BE2C (cell line): ENCODE measurements at regions not wholly inside any gene's neighbourhood (a gene's known extent, or its start where the extent isn't known, plus 50 kb on each side); places are given as distances from the start of the nearest gene placed in this dataset.

ENCODE experiments used
- DNase-seq: peaks from one replicate; pipeline ENCODE4 v3.0.0-alpha.2; 2020
- H3K27me3 ChIP-seq: fragments of 250-450 bp; sonication (Bioruptor Pico); 2 replicates; pipeline ENCODE4 v1.5.1; 2020; ENCODE audit warnings: mild to moderate bottlenecking
- H3K36me3 ChIP-seq: fragments of 250-450 bp; sonication (Bioruptor Pico); 2 replicates; pipeline ENCODE4 v1.5.1; 2020; ENCODE audit warnings: mild to moderate bottlenecking
- H3K4me1 ChIP-seq: fragments of 250-450 bp; sonication (Bioruptor Pico); 2 replicates; pipeline ENCODE4 v1.5.1; 2020
- H3K4me3 ChIP-seq: 2 replicates; pipeline ENCODE4 v1.5.1; 2011; ENCODE audit warnings: low read depth, low read length
- H3K9me3 ChIP-seq: fragments of 250-450 bp; sonication (Bioruptor Pico); 2 replicates; pipeline ENCODE4 v1.5.1; 2020
- TF ChIP-seq, protein P1 (sequence below): IDR thresholded peaks from 2 replicates; pipeline ENCODE4 v1.5.1; 2012; ENCODE audit warnings: mild to moderate bottlenecking, low read depth, low read length

DNA sequence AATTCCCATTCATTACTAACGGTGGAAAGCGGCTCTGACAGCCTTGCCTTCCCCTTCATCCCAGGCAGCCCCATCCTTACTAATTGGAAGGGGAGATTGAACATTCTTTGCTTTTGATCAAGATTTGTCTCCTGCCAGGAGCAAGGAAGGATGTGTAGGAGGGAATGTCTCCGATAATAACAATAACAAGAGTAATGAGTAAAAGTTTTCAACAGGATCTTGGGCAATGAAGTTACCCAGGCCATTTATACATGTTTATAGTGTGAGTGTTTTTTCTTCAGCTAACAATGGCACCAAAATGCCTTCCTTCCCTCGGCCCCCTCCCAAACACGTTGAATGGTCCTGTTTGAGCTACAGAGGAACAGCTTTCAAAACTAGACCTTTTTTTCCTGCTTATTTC lies 83.8 kb downstream of the GATA6 start:
- H3K36me3 ChIP-seq: no peaks in the 10 kb centered on the region
- H3K9me3 ChIP-seq: no peaks in the 10 kb centered on the region
- H3K27me3 ChIP-seq: no peaks in the 10 kb centered on the region
- DNase-seq: no peak
- TF ChIP-seq, protein P1, sequence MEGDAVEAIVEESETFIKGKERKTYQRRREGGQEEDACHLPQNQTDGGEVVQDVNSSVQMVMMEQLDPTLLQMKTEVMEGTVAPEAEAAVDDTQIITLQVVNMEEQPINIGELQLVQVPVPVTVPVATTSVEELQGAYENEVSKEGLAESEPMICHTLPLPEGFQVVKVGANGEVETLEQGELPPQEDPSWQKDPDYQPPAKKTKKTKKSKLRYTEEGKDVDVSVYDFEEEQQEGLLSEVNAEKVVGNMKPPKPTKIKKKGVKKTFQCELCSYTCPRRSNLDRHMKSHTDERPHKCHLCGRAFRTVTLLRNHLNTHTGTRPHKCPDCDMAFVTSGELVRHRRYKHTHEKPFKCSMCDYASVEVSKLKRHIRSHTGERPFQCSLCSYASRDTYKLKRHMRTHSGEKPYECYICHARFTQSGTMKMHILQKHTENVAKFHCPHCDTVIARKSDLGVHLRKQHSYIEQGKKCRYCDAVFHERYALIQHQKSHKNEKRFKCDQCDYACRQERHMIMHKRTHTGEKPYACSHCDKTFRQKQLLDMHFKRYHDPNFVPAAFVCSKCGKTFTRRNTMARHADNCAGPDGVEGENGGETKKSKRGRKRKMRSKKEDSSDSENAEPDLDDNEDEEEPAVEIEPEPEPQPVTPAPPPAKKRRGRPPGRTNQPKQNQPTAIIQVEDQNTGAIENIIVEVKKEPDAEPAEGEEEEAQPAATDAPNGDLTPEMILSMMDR: no peak
- H3K4me3 ChIP-seq: no peak overlapping the region
- no peaks in the 10 kb centered on the region for H3K4me1 ChIP-seq
